IMR-90 (cell line): ENCODE measurements at regions not wholly inside any gene's neighbourhood (a gene's known extent, or its start where the extent isn't known, plus 50 kb on each side); places are given as distances from the start of the nearest gene placed in this dataset.

Experiments
- ATAC-seq: fragments of 200-7000 bp; cut with Tn5 transposase; 2 replicates; pipeline ENCODE4 v1.9.1; 2020; ENCODE audit warnings: low read depth, mild to moderate bottlenecking, moderate library complexity
- BruUV-seq: library from RNA; stranded (reverse); fragments of 400-500 nt; replicated peaks from 2 replicates; lab custom pipeline; 2021; lab: Mats Ljungman, UMichigan
- CTCF ChIA-PET: fragments of 300-600 bp; formaldehyde crosslinking; extraction: SDS; loops from one replicate; lab custom pipeline; 2021; ENCODE audit warnings: antibody characterized with exemption; lab: Yijun Ruan, JAX
- POLR2A ChIA-PET: fragments of 300-600 bp; sonication (Branson Sonifier 250); formaldehyde crosslinking; loops from one replicate; lab custom pipeline; 2022; ENCODE audit warnings: antibody characterized with exemption; ENCODE audit not compliant: unreplicated experiment; lab: Charles Lee
- DNase-seq: peaks from one replicate; pipeline ENCODE4 v3.0.0; 2013
- H2AFZ ChIP-seq: replicated peaks from 2 replicates; pipeline ENCODE3; 2013; ENCODE audit warnings: low read length, mild to moderate bottlenecking; ENCODE audit not compliant: poor library complexity
- H2AK5ac ChIP-seq: 2 replicates; pipeline ENCODE4 v1.6.1; 2013; ENCODE audit warnings: low read depth, low read length, inconsistent platforms
- H2AK9ac ChIP-seq: replicated peaks from 2 replicates; pipeline ENCODE3; 2013; ENCODE audit warnings: mild to moderate bottlenecking, low read depth, low read length, moderate library complexity; ENCODE audit not compliant: poor library complexity
- H2BK120ac ChIP-seq: 2 replicates; pipeline ENCODE4 v1.6.1; 2013; ENCODE audit warnings: low read depth, low read length, inconsistent platforms
- H2BK15ac ChIP-seq: 3 replicates; pipeline ENCODE4 v1.6.1; 2013; ENCODE audit warnings: low read depth, low read length, inconsistent platforms
- H2BK20ac ChIP-seq: 2 replicates; pipeline ENCODE4 v1.6.1; 2013; ENCODE audit warnings: low read depth, mild to moderate bottlenecking, inconsistent platforms, low read length, moderate library complexity
- H2BK5ac ChIP-seq: 2 replicates; pipeline ENCODE4 v1.6.1; 2013; ENCODE audit warnings: mild to moderate bottlenecking, low read depth, low read length, inconsistent platforms; ENCODE audit not compliant: poor library complexity, severe bottlenecking
- H3K14ac ChIP-seq: replicated peaks from 2 replicates; pipeline ENCODE4 v1.6.1; 2013; ENCODE audit warnings: low read depth, low read length, inconsistent platforms
- H3K18ac ChIP-seq: 2 replicates; pipeline ENCODE4 v1.6.1; 2013; ENCODE audit warnings: low read depth, low read length, control low read depth
- H3K23ac ChIP-seq: 2 replicates; pipeline ENCODE4 v1.6.1; 2013; ENCODE audit warnings: low read depth, low read length, inconsistent platforms
- H3K27ac ChIP-seq: 2 replicates; pipeline ENCODE4 v1.5.1; 2013; ENCODE audit warnings: mild to moderate bottlenecking, control low read depth, low read length; ENCODE audit not compliant: insufficient read depth
- H3K27me3 ChIP-seq: 2 replicates; pipeline ENCODE4 v1.6.1; 2013; ENCODE audit warnings: low read length; ENCODE audit not compliant: control insufficient read depth, insufficient read depth
- H3K36me3 ChIP-seq: 2 replicates; pipeline ENCODE4 v1.6.1; 2013; ENCODE audit warnings: low read length, mixed read lengths; ENCODE audit not compliant: control insufficient read depth, insufficient read depth
- H3K4ac ChIP-seq: 2 replicates; pipeline ENCODE4 v1.6.1; 2013; ENCODE audit warnings: low read depth, low read length, inconsistent platforms
- H3K4me1 ChIP-seq: 2 replicates; pipeline ENCODE4 v1.6.1; 2013; ENCODE audit warnings: low read length, mixed read lengths; ENCODE audit not compliant: control insufficient read depth, insufficient read depth
- H3K4me2 ChIP-seq: 2 replicates; pipeline ENCODE4 v1.6.1; 2013; ENCODE audit warnings: low read depth, mild to moderate bottlenecking, control low read depth, low read length, moderate library complexity
- H3K4me3 ChIP-seq: 2 replicates; pipeline ENCODE4 v1.5.1; 2013; ENCODE audit warnings: low read depth, mild to moderate bottlenecking, control low read depth, low read length, moderate library complexity; ENCODE audit not compliant: insufficient read depth
- H3K56ac ChIP-seq: 2 replicates; pipeline ENCODE4 v1.6.1; 2013; ENCODE audit warnings: low read length, inconsistent platforms; ENCODE audit not compliant: insufficient read depth; ENCODE audit errors: extremely low read depth
- H3K79me1 ChIP-seq, 2 experiments: 2 replicates each; pipeline ENCODE4 v1.6.1; 2013; ENCODE audit warnings: low read length in 2 of 2, inconsistent platforms in 1 of 2, low read depth in 1 of 2
- H3K9ac ChIP-seq: 2 replicates; pipeline ENCODE4 v1.6.1; 2013; ENCODE audit warnings: low read depth, low read length, control low read depth
- H3K9me1 ChIP-seq: 2 replicates; pipeline ENCODE4 v1.6.1; 2013; ENCODE audit warnings: low read length, inconsistent platforms; ENCODE audit not compliant: insufficient read depth
- H3K9me3 ChIP-seq: 2 replicates; pipeline ENCODE4 v1.6.1; 2013; ENCODE audit warnings: low read length; ENCODE audit not compliant: control insufficient read depth, insufficient read depth
- H4K20me1 ChIP-seq: 2 replicates; pipeline ENCODE4 v1.6.1; 2013; ENCODE audit warnings: low read length, inconsistent platforms; ENCODE audit not compliant: insufficient read depth
- H4K5ac ChIP-seq: 2 replicates; pipeline ENCODE4 v1.6.1; 2013; ENCODE audit warnings: mild to moderate bottlenecking, low read depth, low read length, control low read depth
- H4K8ac ChIP-seq, 2 experiments: 2 replicates each; pipeline ENCODE4 v1.6.1; 2013; ENCODE audit warnings: low read depth in 2 of 2, low read length in 2 of 2, control low read depth in 1 of 2, inconsistent platforms in 1 of 2
- H4K91ac ChIP-seq: 2 replicates; pipeline ENCODE4 v1.6.1; 2013; ENCODE audit warnings: low read depth, low read length, inconsistent platforms; ENCODE audit not compliant: insufficient read depth
- BHLHE40 ChIP-seq: fragments of 150-350 bp; IDR thresholded peaks from 2 replicates; pipeline ENCODE4 v1.6.1; 2016; ENCODE audit warnings: mild to moderate bottlenecking, low read depth, low read length
- CEBPB ChIP-seq: IDR thresholded peaks from 2 replicates; pipeline ENCODE4 v1.6.1; 2012; ENCODE audit warnings: low read depth, low read length, improper control_type of control experiment
- CHD1 ChIP-seq: IDR thresholded peaks from 2 replicates; pipeline ENCODE4 v1.6.1; 2012; ENCODE audit warnings: low read depth, low read length, improper control_type of control experiment
- ELK1 ChIP-seq: fragments of 150-350 bp; IDR thresholded peaks from 2 replicates; pipeline ENCODE4 v1.6.1; 2016; ENCODE audit warnings: low read depth, mild to moderate bottlenecking, low read length, moderate library complexity, borderline replicate concordance
- WGBS, 2 experiments: methylation state at CpG; one replicate each; pipeline versions ENCODE4 v1.1.5 to v1.1.7; 2013; ENCODE audit warnings: missing lambda C conversion rate in 2 of 2; ENCODE audit not compliant: insufficient read length in 1 of 2; ENCODE audit errors: extremely low coverage in 2 of 2; 5-methylcytosine and 5-hydroxymethylcytosine counted together
- dilution Hi-C: fragments of 300-500 bp; cut with HindIII; formaldehyde crosslinking; loops from one replicate; pipeline ENCODE4 v1.14.3; 2018; ENCODE audit warnings: low sequenced_read_pairs; ENCODE audit not compliant: unreplicated experiment
- in situ Hi-C: fragments of 300-500 bp; cut with MboI; formaldehyde crosslinking; loops from 3 replicates; pipeline ENCODE4 v1.14.3; 2019; ENCODE audit warnings: low sequenced_read_pairs, inconsistent platforms, mixed read lengths
- intact Hi-C: fragments of 100-400 bp; cut with micrococcal nuclease; formaldehyde crosslinking; loops from 2 replicates; pipeline ENCODE4 v1.10.0; 2022

- no peaks in the 10 kb centered on the region for H3K27me3 ChIP-seq
- no peak overlapping the region for H2BK20ac ChIP-seq
- no peak overlapping the region for H4K8ac ChIP-seq
- no peak overlapping the region for H2AFZ ChIP-seq
- ATAC-seq (no peak), DNase-seq (peak; percentile 11)
- in situ Hi-C loops (no loop called here), intact Hi-C loops (no loop called here), dilution Hi-C loops (no loop called here)
- ChIA-PET CTCF (interaction anchor here (0.7 kb wide), 1 partner anchor 205 kb away, joined by 3 read pairs; no protein-coding TSS in a partner anchor), POLR2A (no interaction called here)
- no peak overlapping the region for H2BK5ac ChIP-seq
- TF ChIP-seq CHD1 (no peak), ELK1 (no peak), BHLHE40 (no peak), CEBPB (peak; percentile 47; the same call in 1 of the 2 replicates)
- no peak overlapping the region for H3K14ac ChIP-seq
- no peak overlapping the region for H3K4me3 ChIP-seq
- no peak overlapping the region for H3K23ac ChIP-seq
- no peak overlapping the region for H4K5ac ChIP-seq
- H3K79me1 ChIP-seq = no peaks in the 10 kb centered on the region
- no peak overlapping the region for H3K56ac ChIP-seq
- no TSS peak for BruUV-seq
- no peaks in the 10 kb centered on the region for H3K9me1 ChIP-seq
- H2AK5ac ChIP-seq = no peak overlapping the region
- H2BK120ac ChIP-seq = no peak overlapping the region
- no CpG with 5 or more reads among the region's 2 CpGs for WGBS, 2 experiments
- no peak overlapping the region for H3K9ac ChIP-seq
- no peak overlapping the region for H2BK15ac ChIP-seq
- no peaks in the 10 kb centered on the region for H3K36me3 ChIP-seq
- H4K20me1 ChIP-seq = no peaks in the 10 kb centered on the region
- H2AK9ac ChIP-seq = no peak overlapping the region
- H3K9me3 ChIP-seq = no peaks in the 10 kb centered on the region
- no peak overlapping the region for H3K18ac ChIP-seq
- H3K4me1 ChIP-seq = no peaks in the 10 kb centered on the region
- H3K4me2 ChIP-seq = no peak overlapping the region
- no peak overlapping the region for H4K91ac ChIP-seq
- H3K4ac ChIP-seq = no peak overlapping the region
- no peak overlapping the region for H3K27ac ChIP-seq
These were observed 599.9 kb downstream of the CSNK1G3 start for GRCh38 chr5:124111886-124112285.
